ENCODE measurements at regions not wholly inside any gene's neighbourhood (a gene's known extent, or its start where the extent isn't known, plus 50 kb on each side); places are given as distances from the start of the nearest gene placed in this dataset.

GRCh38 chr22:48811885-48812284, 1015.8 kb downstream of the BRD1 start:
- ATAC-seq (no peak), DNase-seq (ENCODE audit: low read depth, low spot score) (no peak)
- Histone ChIP-seq H3K36me3 (ENCODE audit: control insufficient read depth in 1 of 2, insufficient read depth in 2 of 2, low read length in 2 of 2) (no peaks in the 10 kb centered on the region), H4K20me1 (ENCODE audit: insufficient read depth) (no peaks in the 10 kb centered on the region), H3K4me3 (replicated peaks in 1 of 2; ENCODE audit: low read depth in 1 of 2, low read length in 2 of 2) (no peak overlapping the region), H3K9me2 (ENCODE audit: insufficient read depth) (no peaks in the 10 kb centered on the region), H3K27ac (ENCODE audit: low read depth, low read length) (no peak overlapping the region), H3K4me1 (ENCODE audit: control insufficient read depth in 1 of 2, insufficient read depth in 2 of 2, low read length in 2 of 2) (no peaks in the 10 kb centered on the region), H3K4me2 (ENCODE audit: low read length) (no peak overlapping the region), H3K9me3 (ENCODE audit: control insufficient read depth in 1 of 2, insufficient read depth in 1 of 2, low read depth in 1 of 2, low read length in 2 of 2) (no peaks in the 10 kb centered on the region; a peak in 2 of 4 replicates), H3K79me2 (ENCODE audit: insufficient read depth, low read length) (no peaks in the 10 kb centered on the region), H2AFZ (ENCODE audit: low read depth, low read length, poor library complexity, severe bottlenecking) (no peak overlapping the region), H3K9ac (ENCODE audit: low read length) (no peak overlapping the region), H3K27me3 (ENCODE audit: insufficient read depth, low read length) (0 out of 2 replicates have a peak, but pooled peaks cover 5% of the 10 kb centered on the region)
- no TSS peak for BruUV-seq (replicated peaks)
- no peak for TF ChIP-seq EZH2phosphoT487 (IDR thresholded peaks at IDR 0.05; ENCODE audit: borderline replicate concordance)
- no peak for TF ChIP-seq MAX (IDR thresholded peaks at IDR 0.05)
- TF ChIP-seq ZBTB33 (IDR thresholded peaks at IDR 0.05; ENCODE audit: extremely low read depth, insufficient replicate concordance, low read length): no peak
- TF ChIP-seq EGR1 (IDR thresholded peaks at IDR 0.05; ENCODE audit: low read depth): no peak
- TF ChIP-seq SRF (IDR thresholded peaks at IDR 0.05; ENCODE audit: low read depth): no peak
- ChIA-PET RAD21 (ENCODE audit: low non-redundant PET in 1 of 2, low total read pairs in 2 of 2, uncharacterized antibody in 2 of 2, unreplicated experiment in 2 of 2) (no interaction called here), CTCF (no interaction called here), POLR2A (no interaction called here)
- intact Hi-C loops (cut with micrococcal nuclease): no loop called here

DNA sequence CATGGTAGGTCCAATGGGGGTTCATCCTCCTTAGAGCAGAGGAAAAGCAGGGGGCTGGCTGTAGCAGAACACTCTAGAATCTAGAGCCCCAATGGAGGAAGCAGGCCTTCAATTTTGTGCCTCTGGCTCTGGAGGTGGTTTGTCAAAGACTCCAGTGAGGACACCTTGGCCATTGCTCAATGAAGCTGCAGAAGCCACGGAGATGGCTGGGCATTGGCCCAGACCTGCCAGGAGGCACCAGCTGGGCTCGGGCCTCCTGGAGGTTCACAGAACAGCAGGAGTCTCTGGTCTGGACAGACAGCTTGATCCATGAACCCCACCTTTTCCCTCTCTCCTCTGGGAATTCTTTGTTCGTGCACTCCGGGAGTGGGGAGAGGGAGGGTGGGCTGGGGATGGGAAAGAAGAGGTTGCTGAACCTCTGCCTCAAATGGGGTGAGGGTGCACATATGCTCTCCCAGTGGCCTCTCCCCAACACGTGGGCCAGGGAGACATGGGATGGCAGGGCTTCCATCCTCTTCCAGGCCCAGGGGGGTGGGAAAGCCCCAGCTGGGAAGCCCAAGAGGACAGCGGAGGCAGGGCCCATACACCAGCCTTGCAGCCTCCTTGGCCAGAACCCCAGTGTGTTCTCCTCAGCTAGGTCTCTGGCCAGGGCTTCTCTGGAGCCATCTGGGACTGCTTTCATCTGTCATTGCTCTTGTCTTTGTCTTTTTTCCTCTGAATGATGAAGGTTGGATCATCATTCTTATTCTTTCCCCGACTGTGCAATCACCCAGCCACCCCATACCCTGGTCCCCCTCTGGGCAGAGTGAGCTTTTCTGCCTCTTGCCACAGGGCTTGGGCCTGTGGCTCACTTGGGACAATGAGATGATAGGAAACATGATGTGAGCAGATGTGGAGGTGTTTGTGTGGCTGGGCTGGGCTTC, 1019.4 kb downstream of the BRD1 start:
- no peak overlapping the region for H3K9ac ChIP-seq (ENCODE audit: low read length)
- intact Hi-C loops (cut with micrococcal nuclease): no loop called here
- ChIA-PET POLR2A (no interaction called here), CTCF (no interaction called here), RAD21 (ENCODE audit: low non-redundant PET in 1 of 2, low total read pairs in 2 of 2, uncharacterized antibody in 2 of 2, unreplicated experiment in 2 of 2) (no interaction called here)
- no peak overlapping the region for H3K27ac ChIP-seq (ENCODE audit: low read depth, low read length)
- H3K79me2 ChIP-seq (ENCODE audit: insufficient read depth, low read length): no peaks in the 10 kb centered on the region
- no peak overlapping the region for H2AFZ ChIP-seq (ENCODE audit: low read depth, low read length, poor library complexity, severe bottlenecking)
- 0 out of 2 replicates have a peak, but pooled peaks cover 5% of the 10 kb centered on the region for H3K27me3 ChIP-seq (ENCODE audit: insufficient read depth, low read length)
- no peaks in the 10 kb centered on the region for H3K9me2 ChIP-seq (ENCODE audit: insufficient read depth)
- BruUV-seq (replicated peaks): no TSS peak
- no peaks in the 10 kb centered on the region for H4K20me1 ChIP-seq (ENCODE audit: insufficient read depth)
- H3K9me3 ChIP-seq (ENCODE audit: control insufficient read depth in 1 of 2, insufficient read depth in 1 of 2, low read depth in 1 of 2, low read length in 2 of 2): no peaks in the 10 kb centered on the region; a peak in 1 of 4 replicates
- H3K36me3 ChIP-seq (ENCODE audit: control insufficient read depth in 1 of 2, insufficient read depth in 2 of 2, low read length in 2 of 2): no peaks in the 10 kb centered on the region
- no peak overlapping the region for H3K4me3 ChIP-seq (replicated peaks in 1 of 2; ENCODE audit: low read depth in 1 of 2, low read length in 2 of 2)
- no peak overlapping the region for H3K4me2 ChIP-seq (ENCODE audit: low read length)
- H3K4me1 ChIP-seq (ENCODE audit: control insufficient read depth in 1 of 2, insufficient read depth in 2 of 2, low read length in 2 of 2): no peaks in the 10 kb centered on the region
- ATAC-seq (no peak), DNase-seq (ENCODE audit: low read depth, low spot score) (no peak)
- TF ChIP-seq POLR2A (IDR thresholded peaks at IDR 0.05; ENCODE audit: borderline replicate concordance, extremely low read depth, insufficient read depth, insufficient read length) (no peak), ZNF274 (IDR thresholded peaks at IDR 0.05; ENCODE audit: low read depth, low read length) (no peak), EZH2 (IDR thresholded peaks at IDR 0.05) (no peak), EGR1 (IDR thresholded peaks at IDR 0.05; ENCODE audit: low read depth) (no peak), SIN3A (IDR thresholded peaks at IDR 0.05; ENCODE audit: low read depth) (no peak), SRF (IDR thresholded peaks at IDR 0.05; ENCODE audit: low read depth) (no peak), SP1 (IDR thresholded peaks at IDR 0.05; ENCODE audit: low read depth) (no peak), EZH2phosphoT487 (IDR thresholded peaks at IDR 0.05; ENCODE audit: borderline replicate concordance) (no peak)
- TF ChIP-seq, protein P1, sequence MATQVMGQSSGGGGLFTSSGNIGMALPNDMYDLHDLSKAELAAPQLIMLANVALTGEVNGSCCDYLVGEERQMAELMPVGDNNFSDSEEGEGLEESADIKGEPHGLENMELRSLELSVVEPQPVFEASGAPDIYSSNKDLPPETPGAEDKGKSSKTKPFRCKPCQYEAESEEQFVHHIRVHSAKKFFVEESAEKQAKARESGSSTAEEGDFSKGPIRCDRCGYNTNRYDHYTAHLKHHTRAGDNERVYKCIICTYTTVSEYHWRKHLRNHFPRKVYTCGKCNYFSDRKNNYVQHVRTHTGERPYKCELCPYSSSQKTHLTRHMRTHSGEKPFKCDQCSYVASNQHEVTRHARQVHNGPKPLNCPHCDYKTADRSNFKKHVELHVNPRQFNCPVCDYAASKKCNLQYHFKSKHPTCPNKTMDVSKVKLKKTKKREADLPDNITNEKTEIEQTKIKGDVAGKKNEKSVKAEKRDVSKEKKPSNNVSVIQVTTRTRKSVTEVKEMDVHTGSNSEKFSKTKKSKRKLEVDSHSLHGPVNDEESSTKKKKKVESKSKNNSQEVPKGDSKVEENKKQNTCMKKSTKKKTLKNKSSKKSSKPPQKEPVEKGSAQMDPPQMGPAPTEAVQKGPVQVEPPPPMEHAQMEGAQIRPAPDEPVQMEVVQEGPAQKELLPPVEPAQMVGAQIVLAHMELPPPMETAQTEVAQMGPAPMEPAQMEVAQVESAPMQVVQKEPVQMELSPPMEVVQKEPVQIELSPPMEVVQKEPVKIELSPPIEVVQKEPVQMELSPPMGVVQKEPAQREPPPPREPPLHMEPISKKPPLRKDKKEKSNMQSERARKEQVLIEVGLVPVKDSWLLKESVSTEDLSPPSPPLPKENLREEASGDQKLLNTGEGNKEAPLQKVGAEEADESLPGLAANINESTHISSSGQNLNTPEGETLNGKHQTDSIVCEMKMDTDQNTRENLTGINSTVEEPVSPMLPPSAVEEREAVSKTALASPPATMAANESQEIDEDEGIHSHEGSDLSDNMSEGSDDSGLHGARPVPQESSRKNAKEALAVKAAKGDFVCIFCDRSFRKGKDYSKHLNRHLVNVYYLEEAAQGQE (IDR thresholded peaks at IDR 0.05; ENCODE audit: low read depth): no peak
